OCI-LY3 (cell line): ENCODE measurements at regions not wholly inside any gene's neighbourhood (a gene's known extent, or its start where the extent isn't known, plus 50 kb on each side); places are given as distances from the start of the nearest gene placed in this dataset.

ENCODE experiments used
- H2AFZ ChIP-seq: fragments of 200-600, 300-600 bp; shearing (Covaris generic); 2 replicates; pipeline ENCODE4 v1.6.0; 2014; ENCODE audit warnings: antibody characterized with exemption, low read depth, low read length
- H3K27ac ChIP-seq: fragments of 200-600, 300-600 bp; sonication (generic); 2 replicates; pipeline ENCODE4 v1.5.1; 2014; ENCODE audit warnings: mild to moderate bottlenecking, low read length, moderate library complexity, mixed read lengths
- H3K27me3 ChIP-seq: fragments of 200-600, 300-600 bp; sonication (generic); 2 replicates; pipeline ENCODE4 v1.6.1; 2014; ENCODE audit warnings: low read depth, low read length, mixed read lengths
- H3K36me3 ChIP-seq: fragments of 200-600, 300-600 bp; sonication (generic); replicated peaks from 2 replicates; pipeline ENCODE3; 2014; ENCODE audit warnings: low read depth, low read length, mixed read lengths
- H3K4me1 ChIP-seq: fragments of 300-600, 200-600 bp; sonication (generic); 2 replicates; pipeline ENCODE4 v1.6.1; 2014; ENCODE audit warnings: low read length, mixed read lengths
- H3K4me2 ChIP-seq: fragments of 200-600, 300-600 bp; sonication (generic); 2 replicates; pipeline ENCODE4 v1.6.1; 2014; ENCODE audit warnings: low read length, mixed read lengths
- H3K4me3 ChIP-seq: fragments of 300-600, 200-600 bp; sonication (generic); 2 replicates; pipeline ENCODE4 v1.5.1; 2014; ENCODE audit warnings: antibody characterized with exemption, mild to moderate bottlenecking, low read length, moderate library complexity
- H3K79me2 ChIP-seq: fragments of 300-600, 200-600 bp; shearing (Covaris generic); 2 replicates; pipeline ENCODE4 v1.6.1; 2014; ENCODE audit warnings: mild to moderate bottlenecking, low read length, mixed read lengths
- H3K9ac ChIP-seq: fragments of 300-600, 200-600 bp; shearing (Covaris generic); 2 replicates; pipeline ENCODE4 v1.6.0; 2014; ENCODE audit warnings: mild to moderate bottlenecking, low read length, moderate library complexity
- H3K9me3 ChIP-seq: fragments of 200-600, 300-600 bp; shearing (Covaris generic); 2 replicates; pipeline ENCODE4 v1.6.1; 2014; ENCODE audit warnings: low read length, mixed read lengths; ENCODE audit not compliant: insufficient read depth
- H4K20me1 ChIP-seq: fragments of 200-600, 300-600 bp; sonication (generic); 2 replicates; pipeline ENCODE4 v1.6.1; 2016; ENCODE audit warnings: low read length, mixed read lengths; ENCODE audit not compliant: insufficient read depth
- CTCF ChIP-seq: fragments of 200-600, 300-600 bp; sonication (generic); IDR thresholded peaks from 2 replicates; pipeline ENCODE4 v1.5.1; 2014; ENCODE audit warnings: antibody characterized with exemption, low read length, low read depth
- EZH2phosphoT487 ChIP-seq: fragments of 200-600 bp; shearing (Covaris generic); IDR thresholded peaks from 2 replicates; pipeline ENCODE4 v1.6.1; 2018; ENCODE audit warnings: antibody characterized with exemption, mixed run types, low read depth

- H3K4me3 ChIP-seq, result no peak overlapping the region
- H3K9ac ChIP-seq, result no peak overlapping the region
- no peaks in the 10 kb centered on the region for H3K4me1 ChIP-seq
- no peak overlapping the region for H3K4me2 ChIP-seq
- H4K20me1 ChIP-seq, result no peaks in the 10 kb centered on the region
- H3K79me2 ChIP-seq, result no peaks in the 10 kb centered on the region
- no peaks in the 10 kb centered on the region for H3K36me3 ChIP-seq
- no peak overlapping the region for H3K27ac ChIP-seq
- H3K27me3 ChIP-seq, result peaks cover 13% of the 10 kb centered on the region
- H2AFZ ChIP-seq, result no peak overlapping the region
- no peaks in the 10 kb centered on the region for H3K9me3 ChIP-seq
- TF ChIP-seq CTCF (no peak), EZH2phosphoT487 (no peak)
Observed at GRCh38 chr7:142657376-142657775, 91.9 kb upstream of the PRSS1 start.

GRCh38 chr7:142654398-142654797, 94.9 kb upstream of the PRSS1 start:
- TF ChIP-seq CTCF, result peak; percentile 38
- no peak for TF ChIP-seq EZH2phosphoT487
- no peak overlapping the region for H3K9ac ChIP-seq
- H2AFZ ChIP-seq, result no peak overlapping the region
- H3K27me3 ChIP-seq, result peaks cover 13% of the 10 kb centered on the region
- H3K36me3 ChIP-seq, result no peaks in the 10 kb centered on the region
- H4K20me1 ChIP-seq, result no peaks in the 10 kb centered on the region
- H3K79me2 ChIP-seq, result no peaks in the 10 kb centered on the region
- H3K4me2 ChIP-seq, result no peak overlapping the region
- no peak overlapping the region for H3K4me3 ChIP-seq
- H3K27ac ChIP-seq, result no peak overlapping the region
- peaks cover 4% of the 10 kb centered on the region; the same call in 1 of the 2 replicates for H3K4me1 ChIP-seq
- H3K9me3 ChIP-seq, result no peaks in the 10 kb centered on the region

- no peak overlapping the region for H2AFZ ChIP-seq
- H3K9me3 ChIP-seq, result no peaks in the 10 kb centered on the region
- no peak for TF ChIP-seq EZH2phosphoT487
- TF ChIP-seq CTCF, result no peak
- H3K27ac ChIP-seq, result peak overlapping the region; percentile 66
- no peak overlapping the region; the same call in 1 of the 2 replicates for H3K4me3 ChIP-seq
- peaks cover 6% of the 10 kb centered on the region; the same call in 1 of the 2 replicates for H3K27me3 ChIP-seq
- H4K20me1 ChIP-seq, result no peaks in the 10 kb centered on the region
- H3K4me2 ChIP-seq, result peak overlapping the region; percentile 78
- peaks cover 42% of the 10 kb centered on the region for H3K4me1 ChIP-seq
- H3K9ac ChIP-seq, result no peak overlapping the region
- no peaks in the 10 kb centered on the region for H3K79me2 ChIP-seq
- no peaks in the 10 kb centered on the region for H3K36me3 ChIP-seq
Observed at GRCh38 chr7:142647749-142648148, 101.5 kb upstream of the PRSS1 start.

GRCh38 chr7:142646386-142647140, 102.7 kb upstream of the PRSS1 start:
- peak overlapping the region; percentile 24 for H3K9ac ChIP-seq
- H3K4me2 ChIP-seq, result peak overlapping the region; percentile 78
- no peaks in the 10 kb centered on the region for H3K9me3 ChIP-seq
- H3K79me2 ChIP-seq, result no peaks in the 10 kb centered on the region
- H3K4me1 ChIP-seq, result peaks cover 54% of the 10 kb centered on the region
- H3K27me3 ChIP-seq, result peaks cover 6% of the 10 kb centered on the region; the same call in 1 of the 2 replicates
- no peaks in the 10 kb centered on the region for H4K20me1 ChIP-seq
- H2AFZ ChIP-seq, result 0 out of 2 replicates have a peak overlapping the region, but pooled peaks have one; percentile 35
- TF ChIP-seq EZH2phosphoT487 (no peak), CTCF (no peak)
- peak overlapping the region; percentile 66 for H3K27ac ChIP-seq
- H3K4me3 ChIP-seq, result peak overlapping the region; percentile 52
- H3K36me3 ChIP-seq, result no peaks in the 10 kb centered on the region
